Thyroid gland (tissue), 4 donors: ENCODE measurements at regions not wholly inside any gene's neighbourhood (a gene's known extent, or its start where the extent isn't known, plus 50 kb on each side); places are given as distances from the start of the nearest gene placed in this dataset.

ENCODE experiments used
- CTCF ChIP-seq, 6 experiments: fragments of 200-600 bp in 3 of 6; fragments of 450-650 bp in 3 of 6; sonication (generic) in 3 of 6; IDR thresholded peaks; one replicate each; pipeline ENCODE4 v1.5.1; 2016 to 2019; ENCODE audit warnings: antibody characterized with exemption in 6 of 6, mild to moderate bottlenecking in 2 of 6, inconsistent platforms in 1 of 6, moderate library complexity in 1 of 6
- POLR2A ChIP-seq, 2 donors: fragments of 450-650 bp; IDR thresholded peaks; one replicate each; pipeline ENCODE4 v1.6.1; 2017; ENCODE audit warnings: antibody characterized with exemption in 2 of 2, mild to moderate bottlenecking in 2 of 2, moderate library complexity in 1 of 2

- no peak for TF ChIP-seq CTCF (IDR thresholded peaks at IDR 0.05)
- TF ChIP-seq POLR2A (IDR thresholded peaks at IDR 0.05), result no peak
Measured at GRCh38 chr10:21213381-21213780, 312.1 kb downstream of the SKIDA1 start.
